HEK293 (cell line): ENCODE measurements at regions not wholly inside any gene's neighbourhood (a gene's known extent, or its start where the extent isn't known, plus 50 kb on each side); places are given as distances from the start of the nearest gene placed in this dataset.

Source experiments
- CTCF ChIA-PET: fragments of 350-600 bp; formaldehyde crosslinking; extraction: SDS; loops from one replicate; lab custom pipeline; 2021; ENCODE audit warnings: antibody characterized with exemption; lab: Yijun Ruan, JAX
- POLR2A ChIA-PET: fragments of 300-600 bp; formaldehyde crosslinking; extraction: SDS; loops from one replicate; lab custom pipeline; 2020; ENCODE audit warnings: antibody characterized with exemption, inconsistent platforms; lab: Yijun Ruan, JAX
- H3K27ac ChIP-seq: fragments of 200-500 bp; sonication (Bioruptor generic); 2 replicates; pipeline ENCODE4 v1.5.1; 2014; ENCODE audit warnings: low read depth, low read length, control low read depth, inconsistent platforms; ENCODE audit errors: extremely low read depth
- H3K36me3 ChIP-seq, 2 experiments: fragments of 200-500 bp in 1 of 2; sonication (Bioruptor generic) in 1 of 2; 1 replicate in 1 of 2; 2 replicates in 1 of 2; pipeline ENCODE4 v1.5.1; 2014 to 2017; ENCODE audit warnings: inconsistent platforms in 2 of 2, low read length in 2 of 2; ENCODE audit not compliant: control insufficient read depth in 2 of 2, insufficient read depth in 1 of 2
- H3K4me1 ChIP-seq: fragments of 200-500 bp; sonication (Bioruptor generic); 2 replicates; pipeline ENCODE4 v1.5.1; 2014; ENCODE audit warnings: mild to moderate bottlenecking, low read length, inconsistent platforms; ENCODE audit not compliant: control insufficient read depth, insufficient read depth
- H3K4me3 ChIP-seq: 2 replicates; pipeline ENCODE4 v1.5.1; 2011; ENCODE audit warnings: low read depth, mild to moderate bottlenecking, control low read depth, low read length, moderate library complexity
- H3K9me3 ChIP-seq: fragments of 200-500 bp; sonication (Bioruptor generic); 2 replicates; pipeline ENCODE4 v1.5.1; 2014; ENCODE audit warnings: low read depth, low read length, inconsistent platforms; ENCODE audit not compliant: control insufficient read depth, insufficient read depth
- BCL11B ChIP-seq: fragments of 450-650 bp; formaldehyde crosslinking; IDR thresholded peaks from 2 replicates; pipeline ENCODE4 v1.5.1; 2016; ENCODE audit warnings: low read depth, missing biosample characterization, missing genetic modification characterization
- ELK4 ChIP-seq: IDR thresholded peaks from 2 replicates; pipeline ENCODE4 v1.6.1; 2011; ENCODE audit warnings: mild to moderate bottlenecking, low read depth, low read length, borderline replicate concordance
- PATZ1 ChIP-seq: fragments of 450-650 bp; formaldehyde crosslinking; IDR thresholded peaks from 2 replicates; pipeline ENCODE4 v1.5.1; 2016; ENCODE audit warnings: missing biosample characterization, missing genetic modification characterization
- SETDB1 ChIP-seq: IDR thresholded peaks from one replicate; pipeline ENCODE4 v1.6.1; 2017; ENCODE audit warnings: mild to moderate bottlenecking, low read length, moderate library complexity, mixed read lengths; ENCODE audit not compliant: insufficient read length
- ZBTB1 ChIP-seq: fragments of 450-650 bp; formaldehyde crosslinking; IDR thresholded peaks from 2 replicates; pipeline ENCODE4 v1.5.1; 2016; ENCODE audit warnings: missing biosample characterization, missing genetic modification characterization
- ZBTB48 ChIP-seq: fragments of 450-650 bp; formaldehyde crosslinking; IDR thresholded peaks from 2 replicates; pipeline ENCODE4 v1.5.1; 2016; ENCODE audit warnings: missing biosample characterization, missing genetic modification characterization
- ZNF184 ChIP-seq: fragments of 450-650 bp; IDR thresholded peaks from 2 replicates; pipeline ENCODE4 v1.5.1; 2018; ENCODE audit warnings: missing biosample characterization, mild to moderate bottlenecking, missing genetic modification characterization
- ZNF19 ChIP-seq: fragments of 450-650 bp; formaldehyde crosslinking; IDR thresholded peaks from 2 replicates; pipeline ENCODE4; 2016; ENCODE audit warnings: missing biosample characterization, missing genetic modification characterization, low read depth
- ZNF23 ChIP-seq: fragments of 450-650 bp; formaldehyde crosslinking; IDR thresholded peaks from 2 replicates; pipeline ENCODE4 v1.5.1; 2016; ENCODE audit warnings: missing biosample characterization, missing genetic modification characterization, borderline replicate concordance
- ZNF26 ChIP-seq: fragments of 450-650 bp; formaldehyde crosslinking; IDR thresholded peaks from 2 replicates; pipeline ENCODE4 v1.5.1; 2016; ENCODE audit warnings: missing biosample characterization, missing genetic modification characterization
- ZNF280C ChIP-seq: fragments of 450-650 bp; formaldehyde crosslinking; IDR thresholded peaks from 2 replicates; pipeline ENCODE4 v1.5.1; 2016; ENCODE audit warnings: missing biosample characterization, missing genetic modification characterization
- ZNF292 ChIP-seq: fragments of 450-650 bp; formaldehyde crosslinking; IDR thresholded peaks from 2 replicates; pipeline ENCODE4 v1.5.1; 2016; ENCODE audit warnings: low read depth, missing biosample characterization, missing genetic modification characterization, borderline replicate concordance
- ZNF302 ChIP-seq: fragments of 450-650 bp; formaldehyde crosslinking; IDR thresholded peaks from 2 replicates; pipeline ENCODE4 v1.5.1; 2016; ENCODE audit warnings: missing biosample characterization, missing genetic modification characterization, low read depth
- ZNF366 ChIP-seq: fragments of 450-650 bp; formaldehyde crosslinking; conservative IDR thresholded peaks from 2 replicates; pipeline ENCODE4 v1.5.1; 2016; ENCODE audit warnings: missing biosample characterization, missing genetic modification characterization
- ZNF37A ChIP-seq: fragments of 450-650 bp; IDR thresholded peaks from 2 replicates; pipeline ENCODE4 v1.5.1; 2018; ENCODE audit warnings: missing biosample characterization, missing genetic modification characterization
- ZNF433 ChIP-seq: fragments of 450-650 bp; formaldehyde crosslinking; IDR thresholded peaks from 2 replicates; pipeline ENCODE4 v1.5.1; 2016; ENCODE audit warnings: missing biosample characterization, missing genetic modification characterization, low read depth
- ZNF449 ChIP-seq: fragments of 450-650 bp; formaldehyde crosslinking; IDR thresholded peaks from 2 replicates; pipeline ENCODE4 v1.5.1; 2017; ENCODE audit warnings: missing biosample characterization, mild to moderate bottlenecking, missing genetic modification characterization, moderate library complexity
- ZNF513 ChIP-seq: fragments of 450-650 bp; IDR thresholded peaks from 2 replicates; pipeline ENCODE4 v1.5.1; 2018; ENCODE audit warnings: missing biosample characterization, missing genetic modification characterization
- ZNF571 ChIP-seq: fragments of 450-650 bp; formaldehyde crosslinking; IDR thresholded peaks from 2 replicates; pipeline ENCODE4 v1.5.0; 2017; ENCODE audit warnings: missing biosample characterization, missing genetic modification characterization
- ZNF626 ChIP-seq: fragments of 450-650 bp; sonication (Bioruptor Pico); formaldehyde crosslinking; IDR thresholded peaks from 2 replicates; pipeline ENCODE4 v1.5.1; 2018; ENCODE audit warnings: missing biosample characterization, missing genetic modification characterization, inconsistent platforms
- ZNF677 ChIP-seq: fragments of 450-650 bp; IDR thresholded peaks from 2 replicates; pipeline ENCODE4 v1.5.0; 2018; ENCODE audit warnings: missing biosample characterization, mild to moderate bottlenecking, missing genetic modification characterization, moderate library complexity
- ZXDB ChIP-seq: fragments of 450-650 bp; formaldehyde crosslinking; IDR thresholded peaks from 2 replicates; pipeline ENCODE4 v1.5.1; 2016; ENCODE audit warnings: missing biosample characterization, missing genetic modification characterization
- TF ChIP-seq, protein P1 (sequence below): fragments of 450-650 bp; formaldehyde crosslinking; IDR thresholded peaks from 2 replicates; pipeline ENCODE4 v1.5.1; 2016; ENCODE audit warnings: missing biosample characterization, missing genetic modification characterization

- ChIA-PET CTCF (no interaction called here), POLR2A (no interaction called here)
- Histone ChIP-seq H3K9me3 (no peaks in the 10 kb centered on the region), H3K4me3 (no peak overlapping the region), H3K27ac (no peak overlapping the region), H3K4me1 (no peaks in the 10 kb centered on the region), H3K36me3 (no peaks in the 10 kb centered on the region)
- TF ChIP-seq ELK4 (no peak), PATZ1 (tag by site-specific recombination) (no peak), ZXDB (no peak), ZNF449 (no peak), ZNF513 (no peak), ZNF23 (tag by site-specific recombination) (no peak), ZNF37A (tag by site-specific recombination) (no peak), ZBTB1 (tag by site-specific recombination) (no peak), ZNF677 (tag by site-specific recombination) (no peak)
These were observed 806.3 kb downstream of the DIPK2A start for GRCh38 chr3:144777906-144778305.

DNA sequence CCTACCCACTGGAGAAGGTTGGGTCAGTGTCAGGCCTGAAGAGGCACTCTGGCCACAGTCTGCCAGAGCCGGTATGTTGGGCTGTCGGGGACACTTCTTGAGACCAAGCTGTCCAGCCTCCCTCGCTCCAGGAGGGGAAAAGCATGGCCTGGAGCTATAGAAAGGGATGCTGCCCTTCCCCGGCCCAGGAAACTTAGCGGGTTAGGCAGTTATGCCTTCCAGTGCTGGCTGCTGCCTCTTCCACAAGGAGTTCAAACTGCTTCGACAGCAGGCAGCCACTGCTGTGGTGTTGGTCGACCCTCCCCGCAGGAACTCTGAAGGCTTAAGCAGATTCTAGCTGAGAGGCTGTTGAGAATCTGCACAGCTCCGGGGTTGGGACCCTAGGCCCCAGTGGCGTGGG, 819.4 kb downstream of the DIPK2A start:
- H3K9me3 ChIP-seq: no peaks in the 10 kb centered on the region
- H3K4me1 ChIP-seq: no peaks in the 10 kb centered on the region
- H3K4me3 ChIP-seq: no peak overlapping the region
- ChIA-PET CTCF (no interaction called here), POLR2A (no interaction called here)
- no peak overlapping the region for H3K27ac ChIP-seq
- H3K36me3 ChIP-seq: no peaks in the 10 kb centered on the region
- no peak for TF ChIP-seq ZNF280C (tag by site-specific recombination)
- no peak for TF ChIP-seq ZNF571 (tag by site-specific recombination)
- TF ChIP-seq ZNF302 (tag by site-specific recombination): no peak
- TF ChIP-seq, protein P1, sequence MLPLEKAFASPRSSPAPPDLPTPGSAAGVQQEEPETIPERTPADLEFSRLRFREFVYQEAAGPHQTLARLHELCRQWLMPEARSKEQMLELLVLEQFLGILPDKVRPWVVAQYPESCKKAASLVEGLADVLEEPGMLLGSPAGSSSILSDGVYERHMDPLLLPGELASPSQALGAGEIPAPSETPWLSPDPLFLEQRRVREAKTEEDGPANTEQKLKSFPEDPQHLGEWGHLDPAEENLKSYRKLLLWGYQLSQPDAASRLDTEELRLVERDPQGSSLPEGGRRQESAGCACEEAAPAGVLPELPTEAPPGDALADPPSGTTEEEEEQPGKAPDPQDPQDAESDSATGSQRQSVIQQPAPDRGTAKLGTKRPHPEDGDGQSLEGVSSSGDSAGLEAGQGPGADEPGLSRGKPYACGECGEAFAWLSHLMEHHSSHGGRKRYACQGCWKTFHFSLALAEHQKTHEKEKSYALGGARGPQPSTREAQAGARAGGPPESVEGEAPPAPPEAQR (tag by site-specific recombination): no peak
- no peak for TF ChIP-seq ZNF626 (tag by site-specific recombination)
- no peak for TF ChIP-seq ZNF26 (tag by site-specific recombination)
- no peak for TF ChIP-seq ZNF184 (tag by site-specific recombination)
- TF ChIP-seq ZNF433 (tag by site-specific recombination): no peak
- TF ChIP-seq ZBTB1 (tag by site-specific recombination): no peak
- no peak for TF ChIP-seq SETDB1
- no peak for TF ChIP-seq ZNF366
- no peak for TF ChIP-seq ZNF292 (tag by site-specific recombination)
- no peak for TF ChIP-seq ZNF19 (tag by site-specific recombination)
- no peak for TF ChIP-seq ZBTB48 (tag by site-specific recombination)
- TF ChIP-seq BCL11B (tag by site-specific recombination): no peak
